Neural cell (in vitro differentiated cells): ENCODE measurements at regions not wholly inside any gene's neighbourhood (a gene's known extent, or its start where the extent isn't known, plus 50 kb on each side); places are given as distances from the start of the nearest gene placed in this dataset.

Experiments used
- H2AFZ ChIP-seq: fragments of 200-600, 300-800 bp; sonication (generic), shearing (Covaris generic); 2 replicates; pipeline ENCODE4 v1.6.0; 2014; ENCODE audit warnings: low read depth, mild to moderate bottlenecking, antibody characterized with exemption, low read length, moderate library complexity
- H3F3A ChIP-seq: fragments of 200-600 bp; shearing (Covaris generic); 2 replicates; pipeline ENCODE4 v1.6.1; 2016; ENCODE audit warnings: mild to moderate bottlenecking, moderate library complexity, mixed read lengths, antibody characterized with exemption, low read length; ENCODE audit not compliant: insufficient read depth, poor library complexity, severe bottlenecking
- H3K27ac ChIP-seq: fragments of 200-600, 300-800 bp; sonication (generic), shearing (Covaris generic); 2 replicates; pipeline ENCODE4 v1.5.1; 2014; ENCODE audit warnings: mild to moderate bottlenecking, low read length, moderate library complexity
- H3K27me3 ChIP-seq: fragments of 300-800, 200-600 bp; sonication (generic), shearing (Covaris generic); 2 replicates; pipeline ENCODE4 v1.6.0; 2014; ENCODE audit warnings: mild to moderate bottlenecking, low read depth, low read length, moderate library complexity; ENCODE audit not compliant: insufficient read depth
- H3K36me3 ChIP-seq: fragments of 300-800, 200-600 bp; sonication (generic), shearing (Covaris generic); 2 replicates; pipeline ENCODE4 v1.5.1; 2014; ENCODE audit warnings: mild to moderate bottlenecking, antibody characterized with exemption, low read length, moderate library complexity; ENCODE audit not compliant: insufficient read depth
- H3K4me2 ChIP-seq: fragments of 300-800, 200-600 bp; sonication (generic), shearing (Covaris generic); 2 replicates; pipeline ENCODE4 v1.6.0; 2014; ENCODE audit warnings: mild to moderate bottlenecking, low read length
- H3K4me3 ChIP-seq: fragments of 300-800, 200-600 bp; sonication (generic), shearing (Covaris generic); 2 replicates; pipeline ENCODE4 v1.5.1; 2014; ENCODE audit warnings: mild to moderate bottlenecking, low read length, moderate library complexity
- H3K79me2 ChIP-seq: fragments of 200-600 bp; shearing (Covaris generic); replicated peaks from 2 replicates; pipeline ENCODE4 v1.6.0; 2014; ENCODE audit warnings: mild to moderate bottlenecking, low read length, moderate library complexity; ENCODE audit not compliant: insufficient read depth
- H3K9ac ChIP-seq: fragments of 300-800, 200-600 bp; sonication (generic), shearing (Covaris generic); 2 replicates; pipeline ENCODE4 v1.6.1; 2016; ENCODE audit warnings: mild to moderate bottlenecking, low read length, mixed read lengths
- H3K9me2 ChIP-seq: fragments of 200-600 bp; shearing (Covaris generic); 2 replicates; pipeline ENCODE4 v1.6.1; 2016; ENCODE audit warnings: mild to moderate bottlenecking, low read length, mixed read lengths; ENCODE audit not compliant: insufficient read depth
- H3K9me3 ChIP-seq: fragments of 200-600, 300-800 bp; sonication (generic), shearing (Covaris generic); 2 replicates; pipeline ENCODE4 v1.6.1; 2016; ENCODE audit warnings: mild to moderate bottlenecking, mixed run types, low read length, moderate library complexity, mixed read lengths
- H4K20me1 ChIP-seq: fragments of 200-600 bp; shearing (Covaris generic); 2 replicates; pipeline ENCODE4 v1.6.1; 2016; ENCODE audit warnings: mild to moderate bottlenecking, mixed run types; ENCODE audit not compliant: insufficient read depth
- EP300 ChIP-seq: fragments of 450-650 bp; conservative IDR thresholded peaks from 2 replicates; pipeline ENCODE4 v1.6.1; 2014; ENCODE audit warnings: antibody characterized with exemption, mild to moderate bottlenecking, moderate library complexity; ENCODE audit not compliant: poor library complexity, severe bottlenecking
- EZH2 ChIP-seq: fragments of 200-600, 300-800 bp; shearing (Covaris generic), sonication (generic); IDR thresholded peaks from 2 replicates; pipeline ENCODE4 v1.6.1; 2014; ENCODE audit warnings: antibody characterized with exemption, low read length, borderline replicate concordance, mild to moderate bottlenecking; ENCODE audit not compliant: insufficient read depth, poor library complexity, severe bottlenecking
- MXI1 ChIP-seq: fragments of 450-650 bp; conservative IDR thresholded peaks from 2 replicates; pipeline ENCODE4 v1.6.1; 2014; ENCODE audit warnings: antibody characterized with exemption, mild to moderate bottlenecking; ENCODE audit not compliant: poor library complexity, severe bottlenecking
- POLR2AphosphoS5 ChIP-seq: IDR thresholded peaks from 2 replicates; pipeline ENCODE4 v1.6.1; 2012
- RAD21 ChIP-seq: fragments of 450-650 bp; conservative IDR thresholded peaks from 2 replicates; pipeline ENCODE4 v1.6.1; 2014; ENCODE audit warnings: antibody characterized with exemption, mild to moderate bottlenecking, moderate library complexity
- REST ChIP-seq: IDR thresholded peaks from 2 replicates; pipeline ENCODE4 v1.6.1; 2012; ENCODE audit warnings: borderline replicate concordance
- SMC3 ChIP-seq: fragments of 450-650 bp; conservative IDR thresholded peaks from 2 replicates; pipeline ENCODE4 v1.6.1; 2014; ENCODE audit warnings: antibody characterized with exemption, mild to moderate bottlenecking, moderate library complexity; ENCODE audit not compliant: poor library complexity
- TAF1 ChIP-seq: IDR thresholded peaks from 2 replicates; pipeline ENCODE4 v1.6.1; 2012; ENCODE audit warnings: low read depth

GRCh38 chr2:235264512-235264911 is 229.3 kb upstream of the AGAP1 start:
- no peaks in the 10 kb centered on the region for H3K79me2 ChIP-seq
- no peak for TF ChIP-seq POLR2AphosphoS5
- no peak for TF ChIP-seq RAD21
- no peak for TF ChIP-seq EP300
- no peak for TF ChIP-seq MXI1
- TF ChIP-seq REST = no peak
- no peaks in the 10 kb centered on the region for H4K20me1 ChIP-seq
- no peaks in the 10 kb centered on the region for H3K36me3 ChIP-seq
- H3K9ac ChIP-seq = no peak overlapping the region
- H3F3A ChIP-seq = no peaks in the 10 kb centered on the region
- no peak overlapping the region for H2AFZ ChIP-seq
- H3K9me3 ChIP-seq = no peaks in the 10 kb centered on the region
- no peak overlapping the region for H3K4me2 ChIP-seq
- no peak overlapping the region for H3K4me3 ChIP-seq
- H3K27me3 ChIP-seq = no peaks in the 10 kb centered on the region
- no peaks in the 10 kb centered on the region for H3K9me2 ChIP-seq
- H3K27ac ChIP-seq = no peak overlapping the region

- Histone ChIP-seq H3K4me2 (no peak overlapping the region), H3K36me3 (no peaks in the 10 kb centered on the region), H3K9ac (no peak overlapping the region), H3K27me3 (no peaks in the 10 kb centered on the region), H3K4me3 (no peak overlapping the region), H3K9me2 (no peaks in the 10 kb centered on the region), H3K79me2 (no peaks in the 10 kb centered on the region), H2AFZ (no peak overlapping the region), H4K20me1 (no peaks in the 10 kb centered on the region), H3K9me3 (no peaks in the 10 kb centered on the region), H3F3A (no peaks in the 10 kb centered on the region), H3K27ac (no peak overlapping the region)
- no peak for TF ChIP-seq SMC3
These were observed 228.4 kb upstream of the AGAP1 start for GRCh38 chr2:235265348-235265965.

- Histone ChIP-seq H3K36me3 (no peaks in the 10 kb centered on the region), H3K4me2 (no peak overlapping the region), H3K27ac (no peak overlapping the region), H3F3A (no peaks in the 10 kb centered on the region), H3K9me2 (no peaks in the 10 kb centered on the region), H3K9me3 (no peaks in the 10 kb centered on the region), H3K9ac (no peak overlapping the region), H3K4me3 (no peak overlapping the region), H3K79me2 (no peaks in the 10 kb centered on the region), H2AFZ (no peak overlapping the region), H3K27me3 (no peaks in the 10 kb centered on the region), H4K20me1 (no peaks in the 10 kb centered on the region)
- TF ChIP-seq REST (no peak), MXI1 (no peak), POLR2AphosphoS5 (no peak), EP300 (no peak), SMC3 (no peak), EZH2 (no peak), RAD21 (no peak), TAF1 (no peak)
These were observed 226.6 kb upstream of the AGAP1 start for GRCh38 chr2:235267251-235267650.
